Neural progenitor cell (in vitro differentiated cells): ENCODE measurements at regions not wholly inside any gene's neighbourhood (a gene's known extent, or its start where the extent isn't known, plus 50 kb on each side); places are given as distances from the start of the nearest gene placed in this dataset.
A peak's percentile ranks its signal among the peaks of the same experiment; 100 is the strongest.

ENCODE experiments used
- DNase-seq: peaks from one replicate; pipeline ENCODE4 v3.0.0-alpha.2; 2016; ENCODE audit warnings: low spot score
- H2AFZ ChIP-seq: fragments of 200-600 bp; sonication (generic); replicated peaks from 2 replicates; pipeline ENCODE4 v1.6.1; 2016; ENCODE audit warnings: antibody characterized with exemption
- H3F3A ChIP-seq: fragments of 200-600 bp; sonication (generic); 2 replicates; pipeline ENCODE4 v1.6.1; 2016; ENCODE audit warnings: antibody characterized with exemption, low read depth
- H3K27ac ChIP-seq: fragments of 200-600 bp; sonication (generic); 2 replicates; pipeline ENCODE4 v1.5.1; 2016; ENCODE audit warnings: mild to moderate bottlenecking
- H3K27me3 ChIP-seq: fragments of 200-600 bp; sonication (generic); 2 replicates; pipeline ENCODE4 v1.6.1; 2016; ENCODE audit warnings: mild to moderate bottlenecking, moderate library complexity
- H3K36me3 ChIP-seq: fragments of 200-600 bp; sonication (generic); 2 replicates; pipeline ENCODE4 v1.5.1; 2016
- H3K4me1 ChIP-seq: fragments of 200-600 bp; sonication (generic); 2 replicates; pipeline ENCODE4 v1.6.1; 2016; ENCODE audit warnings: mixed run types
- H3K4me2 ChIP-seq: fragments of 200-600 bp; sonication (generic); 2 replicates; pipeline ENCODE4 v1.6.1; 2016
- H3K4me3 ChIP-seq: fragments of 200-600 bp; sonication (generic); 2 replicates; pipeline ENCODE4 v1.5.1; 2016
- H3K79me2 ChIP-seq: fragments of 200-600 bp; sonication (generic); 2 replicates; pipeline ENCODE4 v1.6.1; 2016; ENCODE audit warnings: low read depth
- H3K9ac ChIP-seq: fragments of 200-600 bp; sonication (generic); 2 replicates; pipeline ENCODE4 v1.6.1; 2016
- H3K9me3 ChIP-seq: fragments of 200-600 bp; sonication (generic); 2 replicates; pipeline ENCODE4 v1.5.1; 2016; ENCODE audit warnings: low read depth
- H4K20me1 ChIP-seq: fragments of 200-600 bp; sonication (generic); 2 replicates; pipeline ENCODE4 v1.6.1; 2016; ENCODE audit warnings: low read depth
- H3K27ac Mint-ChIP-seq: 3 replicates; pipeline ENCODE4 v1.8.0; 2021; ENCODE audit warnings: mixed read lengths
- H3K27me3 Mint-ChIP-seq: 2 replicates; pipeline ENCODE4 v1.8.0; 2022; ENCODE audit warnings: low read depth, mild to moderate bottlenecking, inconsistent platforms, moderate library complexity, mixed read lengths; ENCODE audit not compliant: insufficient read depth
- H3K36me3 Mint-ChIP-seq: 3 replicates; pipeline ENCODE4 v1.8.0; 2021; ENCODE audit warnings: mixed read lengths
- H3K4me1 Mint-ChIP-seq: 3 replicates; pipeline ENCODE4 v1.8.0; 2021; ENCODE audit warnings: mixed read lengths
- H3K4me3 Mint-ChIP-seq: 3 replicates; pipeline ENCODE4 v1.8.0; 2021; ENCODE audit warnings: mild to moderate bottlenecking, moderate library complexity, mixed read lengths
- H3K9me3 Mint-ChIP-seq: 3 replicates; pipeline ENCODE4 v1.8.0; 2020; ENCODE audit warnings: mixed read lengths
- CTCF ChIP-seq: fragments of 200-600 bp; sonication (generic); IDR thresholded peaks from 2 replicates; pipeline ENCODE4 v1.5.1; 2017; ENCODE audit warnings: antibody characterized with exemption, mild to moderate bottlenecking
- EZH2 ChIP-seq: fragments of 200-600 bp; sonication (generic); IDR thresholded peaks from 2 replicates; pipeline ENCODE4 v1.6.1; 2017; ENCODE audit warnings: antibody characterized with exemption, mild to moderate bottlenecking, moderate library complexity
- EZH2phosphoT487 ChIP-seq: fragments of 200-600 bp; sonication (generic); IDR thresholded peaks from 2 replicates; pipeline ENCODE4 v1.6.1; 2017; ENCODE audit warnings: antibody characterized with exemption

- no peaks in the 10 kb centered on the region for H3K27me3 Mint-ChIP-seq
- Histone ChIP-seq H3K4me2 (no peak overlapping the region), H3K4me3 (no peak overlapping the region), H2AFZ (no peak overlapping the region), H4K20me1 (no peaks in the 10 kb centered on the region), H3K4me1 (peaks cover 12% of the 10 kb centered on the region), H3F3A (no peaks in the 10 kb centered on the region), H3K27ac (no peak overlapping the region), H3K9me3 (no peaks in the 10 kb centered on the region), H3K79me2 (no peaks in the 10 kb centered on the region), H3K36me3 (no peaks in the 10 kb centered on the region), H3K27me3 (no peaks in the 10 kb centered on the region), H3K9ac (no peak overlapping the region)
- H3K4me3 Mint-ChIP-seq, result no peak overlapping the region
- TF ChIP-seq EZH2phosphoT487 (no peak), EZH2 (no peak), CTCF (no peak)
- no peak for DNase-seq
- no peaks in the 10 kb centered on the region for H3K9me3 Mint-ChIP-seq
- H3K36me3 Mint-ChIP-seq, result no peaks in the 10 kb centered on the region
- H3K27ac Mint-ChIP-seq, result no peak overlapping the region
- peaks cover 10% of the 10 kb centered on the region for H3K4me1 Mint-ChIP-seq
Measured at GRCh38 chr10:106395041-106395749, 769.3 kb downstream of the SORCS1 start.

GRCh38 chr10:106392778-106393177, 771.7 kb downstream of the SORCS1 start:
- peak; percentile 13 for DNase-seq
- Histone ChIP-seq H3F3A (no peaks in the 10 kb centered on the region), H3K27me3 (no peaks in the 10 kb centered on the region), H3K27ac (no peak overlapping the region), H3K4me1 (peaks cover 9% of the 10 kb centered on the region), H3K4me3 (no peak overlapping the region), H3K79me2 (no peaks in the 10 kb centered on the region), H3K36me3 (no peaks in the 10 kb centered on the region), H3K4me2 (peak overlapping the region; percentile 17), H4K20me1 (no peaks in the 10 kb centered on the region), H2AFZ (no peak overlapping the region), H3K9me3 (no peaks in the 10 kb centered on the region), H3K9ac (no peak overlapping the region)
- Mint-ChIP-seq H3K27ac (no peak overlapping the region), H3K27me3 (peaks cover 2% of the 10 kb centered on the region), H3K36me3 (no peaks in the 10 kb centered on the region), H3K4me3 (no peak overlapping the region), H3K4me1 (no peaks in the 10 kb centered on the region), H3K9me3 (no peaks in the 10 kb centered on the region)
- TF ChIP-seq CTCF (no peak), EZH2phosphoT487 (no peak), EZH2 (no peak)

GRCh38 chr10:106387063-106387462, 777.4 kb downstream of the SORCS1 start:
- Mint-ChIP-seq H3K36me3 (no peaks in the 10 kb centered on the region), H3K4me1 (no peaks in the 10 kb centered on the region), H3K27me3 (peaks cover 2% of the 10 kb centered on the region), H3K4me3 (no peak overlapping the region), H3K27ac (no peak overlapping the region), H3K9me3 (no peaks in the 10 kb centered on the region)
- Histone ChIP-seq H3K79me2 (no peaks in the 10 kb centered on the region), H4K20me1 (no peaks in the 10 kb centered on the region), H3K4me1 (no peaks in the 10 kb centered on the region), H2AFZ (no peak overlapping the region), H3K9me3 (no peaks in the 10 kb centered on the region), H3K27me3 (no peaks in the 10 kb centered on the region), H3F3A (no peaks in the 10 kb centered on the region), H3K4me2 (no peak overlapping the region), H3K27ac (no peak overlapping the region), H3K9ac (no peak overlapping the region), H3K36me3 (no peaks in the 10 kb centered on the region), H3K4me3 (no peak overlapping the region)
- no peak for DNase-seq
- no peak for TF ChIP-seq CTCF
